ENCODE measurements at regions not wholly inside any gene's neighbourhood (a gene's known extent, or its start where the extent isn't known, plus 50 kb on each side); places are given as distances from the start of the nearest gene placed in this dataset.

- peaks cover 15% of the 10 kb centered on the region for H3K27me3 Mint-ChIP-seq (ENCODE audit: insufficient read depth)
- Histone ChIP-seq H3K4me3 (ENCODE audit: low read length) (no peak overlapping the region), H3K27me3 (ENCODE audit: control insufficient read depth, insufficient read depth, low read length, poor library complexity, severe bottlenecking) (no peaks in the 10 kb centered on the region), H3K36me3 (ENCODE audit: control insufficient read depth, insufficient read depth, low read length) (no peaks in the 10 kb centered on the region), H3K27ac (ENCODE audit: low read depth, low read length) (peak overlapping the region; percentile 36), H3K9ac (ENCODE audit: extremely low read depth, low read length, poor library complexity, severe bottlenecking) (no peak overlapping the region), H3K4me1 (ENCODE audit: control insufficient read depth, insufficient read depth, low read length) (peaks cover 8% of the 10 kb centered on the region), H3K9me3 (ENCODE audit: control insufficient read depth, low read length) (no peaks in the 10 kb centered on the region)
- 88 to 92% methylated on average over 8 to 23 of the region's 23 CpGs for WGBS, 2 experiments (ENCODE audit: insufficient coverage in 1 of 2, insufficient read length in 1 of 2)
- no peak for DNase-seq
- peaks cover 3% of the 10 kb centered on the region for H3K36me3 Mint-ChIP-seq (ENCODE audit: low read depth)
- H3K4me1 Mint-ChIP-seq: peaks cover 10% of the 10 kb centered on the region
- TF ChIP-seq CTCF (conservative IDR thresholded peaks at IDR 0.05): no peak
- no peak overlapping the region for H3K4me3 Mint-ChIP-seq
- H3K27ac Mint-ChIP-seq: peak overlapping the region; percentile 75
- peaks cover 6% of the 10 kb centered on the region for H3K9me3 Mint-ChIP-seq
These were observed 249.3 kb upstream of the CIBAR2 start for GRCh38 chr16:85361441-85362118.

GRCh38 chr16:85362443-85362842, 250.2 kb upstream of the CIBAR2 start:
- 92 to 98% methylated on average over 4 to 6 of the region's 6 CpGs for WGBS, 2 experiments (ENCODE audit: insufficient coverage in 1 of 2, insufficient read length in 1 of 2)
- no peak overlapping the region for H3K27ac Mint-ChIP-seq
- peaks cover 3% of the 10 kb centered on the region for H3K36me3 Mint-ChIP-seq (ENCODE audit: low read depth)
- H3K36me3 ChIP-seq (ENCODE audit: control insufficient read depth, insufficient read depth, low read length): no peaks in the 10 kb centered on the region
- TF ChIP-seq CTCF (conservative IDR thresholded peaks at IDR 0.05): no peak
- peaks cover 11% of the 10 kb centered on the region for H3K4me1 Mint-ChIP-seq
- no peak for DNase-seq
- no peaks in the 10 kb centered on the region for H3K9me3 ChIP-seq (ENCODE audit: control insufficient read depth, low read length)
- no peak overlapping the region for H3K27ac ChIP-seq (ENCODE audit: low read depth, low read length)
- H3K9ac ChIP-seq (ENCODE audit: extremely low read depth, low read length, poor library complexity, severe bottlenecking): no peak overlapping the region
- H3K27me3 ChIP-seq (ENCODE audit: control insufficient read depth, insufficient read depth, low read length, poor library complexity, severe bottlenecking): no peaks in the 10 kb centered on the region
- no peak overlapping the region for H3K4me3 ChIP-seq (ENCODE audit: low read length)
- peaks cover 6% of the 10 kb centered on the region for H3K9me3 Mint-ChIP-seq
- H3K4me1 ChIP-seq (ENCODE audit: control insufficient read depth, insufficient read depth, low read length): peaks cover 8% of the 10 kb centered on the region
- peaks cover 19% of the 10 kb centered on the region for H3K27me3 Mint-ChIP-seq (ENCODE audit: insufficient read depth)
- H3K4me3 Mint-ChIP-seq: no peak overlapping the region

GRCh38 chr16:85363427-85363826, 249.7 kb upstream of the GSE1 start:
- Histone ChIP-seq H3K9ac (ENCODE audit: extremely low read depth, low read length, poor library complexity, severe bottlenecking) (no peak overlapping the region), H3K9me3 (ENCODE audit: control insufficient read depth, low read length) (no peaks in the 10 kb centered on the region), H3K4me3 (ENCODE audit: low read length) (no peak overlapping the region), H3K27me3 (ENCODE audit: control insufficient read depth, insufficient read depth, low read length, poor library complexity, severe bottlenecking) (no peaks in the 10 kb centered on the region), H3K36me3 (ENCODE audit: control insufficient read depth, insufficient read depth, low read length) (no peaks in the 10 kb centered on the region), H3K4me1 (ENCODE audit: control insufficient read depth, insufficient read depth, low read length) (peaks cover 8% of the 10 kb centered on the region), H3K27ac (ENCODE audit: low read depth, low read length) (no peak overlapping the region)
- no peak for DNase-seq
- WGBS, 2 experiments (ENCODE audit: insufficient coverage in 1 of 2, insufficient read length in 1 of 2): 93 to 95% methylated on average over 4 to 5 of the region's 5 CpGs
- peaks cover 3% of the 10 kb centered on the region for H3K36me3 Mint-ChIP-seq (ENCODE audit: low read depth)
- no peak overlapping the region for H3K27ac Mint-ChIP-seq
- H3K4me3 Mint-ChIP-seq: no peak overlapping the region
- H3K4me1 Mint-ChIP-seq: peaks cover 11% of the 10 kb centered on the region
- TF ChIP-seq CTCF (conservative IDR thresholded peaks at IDR 0.05): no peak
- H3K9me3 Mint-ChIP-seq: peaks cover 6% of the 10 kb centered on the region
- peaks cover 21% of the 10 kb centered on the region for H3K27me3 Mint-ChIP-seq (ENCODE audit: insufficient read depth)

Data from endodermal cell (in vitro differentiated cells).